ENCODE measurements at regions not wholly inside any gene's neighbourhood (a gene's known extent, or its start where the extent isn't known, plus 50 kb on each side); places are given as distances from the start of the nearest gene placed in this dataset.

- TF ChIP-seq REST (IDR thresholded peaks at IDR 0.05; ENCODE audit: borderline replicate concordance): no peak
- no peak for TF ChIP-seq REST (CRISPR knock-in tag; IDR thresholded peaks at IDR 0.05; ENCODE audit: low read depth)
- no peak for TF ChIP-seq ID3 (CRISPR knock-in tag; IDR thresholded peaks at IDR 0.05)
- TF ChIP-seq ID3 (tag; IDR thresholded peaks at IDR 0.05): no peak
- TF ChIP-seq TEAD4 (IDR thresholded peaks at IDR 0.05; ENCODE audit: low read length): no peak
- no peak for TF ChIP-seq TEAD4 (CRISPR knock-in tag; IDR thresholded peaks at IDR 0.05; ENCODE audit: borderline replicate concordance)
- no peak for TF ChIP-seq FOXA1 (IDR thresholded peaks at IDR 0.05; ENCODE audit: borderline replicate concordance)
- TF ChIP-seq BDP1 (IDR thresholded peaks at IDR 0.05; ENCODE audit: insufficient read depth, insufficient read length): no peak
- TF ChIP-seq HES1 (IDR thresholded peaks at IDR 0.05; ENCODE audit: low read depth): no peak
- TF ChIP-seq ZKSCAN3 (CRISPR knock-in tag; IDR thresholded peaks at IDR 0.05): no peak
- TF ChIP-seq PRPF4 (IDR thresholded peaks at IDR 0.05; ENCODE audit: insufficient read depth, low read depth, low read length, poor library complexity, severe bottlenecking): no peak
Measured at GRCh38 chr14:56964895-56965294, 154.6 kb upstream of the OTX2 start (continued).

Data from K562 (cell line).